K562 (cell line): ENCODE measurements at regions not wholly inside any gene's neighbourhood (a gene's known extent, or its start where the extent isn't known, plus 50 kb on each side); places are given as distances from the start of the nearest gene placed in this dataset.

Experiments used
- ATAC-seq: fragments of 200-7000 bp; cut with Tn5 transposase; 3 replicates; pipeline ENCODE4 v1.9.1; 2020; ENCODE audit warnings: moderate library complexity
- BruUV-seq: library from RNA; stranded (reverse); fragments of 400-500 nt; replicated peaks from 2 replicates; lab custom pipeline; 2021; lab: Mats Ljungman, UMichigan
- CTCF ChIA-PET: fragments of 300-600 bp; formaldehyde crosslinking; extraction: SDS; loops from one replicate; lab custom pipeline; 2021; ENCODE audit warnings: low intra/inter-chr PET ratio; lab: Yijun Ruan, JAX
- POLR2A ChIA-PET: fragments of 300-600, 350-650 bp; sonication (Branson Sonifier 250); formaldehyde crosslinking; extraction: SDS; loops from one replicate; lab custom pipeline; 2021; ENCODE audit warnings: antibody characterized with exemption, inconsistent platforms; lab: Yijun Ruan, JAX
- DNase-seq, 4 experiments: peaks; one replicate each; pipeline versions ENCODE4 v3.0.0 to v3.0.0-alpha.2; 2011 to 2018; ENCODE audit warnings: low spot score in 3 of 4, mixed read lengths in 3 of 4; ENCODE audit errors: extremely low read depth in 1 of 4
- FAIRE-seq: peaks from 2 replicates; lab custom pipeline; 2011; peaks lifted over from hg19 to GRCh38; lab: Jason Lieb, UNC
- H2AFZ ChIP-seq: 2 replicates; pipeline ENCODE4 v1.6.0; 2011; ENCODE audit warnings: low read depth, low read length, control low read depth, inconsistent platforms
- H3K27ac ChIP-seq: fragments of 200-600 bp; 3 replicates; pipeline ENCODE4 v1.8.0; 2011; ENCODE audit warnings: low read depth, mild to moderate bottlenecking, control low read depth, inconsistent platforms, low read length, moderate library complexity, mixed read lengths; ENCODE audit errors: extremely low read depth
- H3K27me3 ChIP-seq, 2 experiments: fragments of 300-600 bp in 1 of 2; 2 replicates in 1 of 2; 3 replicates in 1 of 2; pipeline versions ENCODE4 v1.6.0 to v1.8.0; 2011; ENCODE audit warnings: inconsistent platforms in 2 of 2, low read length in 2 of 2, mild to moderate bottlenecking in 1 of 2, mixed read lengths in 1 of 2, moderate library complexity in 1 of 2; ENCODE audit not compliant: control insufficient read depth in 2 of 2, insufficient read depth in 2 of 2
- H3K36me3 ChIP-seq: fragments of 300-600 bp; 3 replicates; pipeline ENCODE4 v1.8.0; 2011; ENCODE audit warnings: mild to moderate bottlenecking, low read length, inconsistent platforms; ENCODE audit not compliant: control insufficient read depth, insufficient read depth
- H3K4me1 ChIP-seq, 2 experiments: fragments of 200-600 bp in 1 of 2; replicated peaks in 1 of 2; 2 replicates in 1 of 2; 3 replicates in 1 of 2; pipeline versions ENCODE4 v1.5.1 to v1.8.0; 2011; ENCODE audit warnings: inconsistent platforms in 2 of 2, low read length in 2 of 2, mild to moderate bottlenecking in 1 of 2, mixed read lengths in 1 of 2, moderate library complexity in 1 of 2; ENCODE audit not compliant: control insufficient read depth in 2 of 2, insufficient read depth in 2 of 2
- H3K4me2 ChIP-seq: 2 replicates; pipeline ENCODE4 v1.6.1; 2011; ENCODE audit warnings: low read length, control low read depth, inconsistent platforms, mixed read lengths; ENCODE audit not compliant: insufficient read depth
- H3K4me3 ChIP-seq: fragments of 200-600 bp; sonication (generic), shearing (Covaris generic); 2 replicates; pipeline ENCODE4 v1.5.1; 2016; ENCODE audit warnings: control low read depth, inconsistent platforms
- H3K79me2 ChIP-seq: fragments of 200-600 bp; 3 replicates; pipeline ENCODE4 v1.8.0; 2011; ENCODE audit warnings: low read length, inconsistent platforms; ENCODE audit not compliant: control insufficient read depth, insufficient read depth
- H3K9ac ChIP-seq, 2 experiments: 2 replicates each; pipeline versions ENCODE4 v1.6.0 to v1.6.1; 2011; ENCODE audit warnings: low read depth in 2 of 2, low read length in 2 of 2, control low read depth in 1 of 2, inconsistent platforms in 1 of 2, mild to moderate bottlenecking in 1 of 2, mixed read lengths in 1 of 2; ENCODE audit not compliant: insufficient read depth in 1 of 2
- H3K9me1 ChIP-seq: one replicate; pipeline ENCODE4 v1.6.0; 2011; ENCODE audit warnings: inconsistent platforms, mild to moderate bottlenecking, low read length, moderate library complexity; ENCODE audit not compliant: control insufficient read depth, insufficient read depth
- H3K9me3 ChIP-seq: replicated peaks from 2 replicates; pipeline ENCODE4 v1.5.1; 2011; ENCODE audit warnings: low read depth, low read length, inconsistent platforms; ENCODE audit not compliant: control insufficient read depth, insufficient read depth
- H4K20me1 ChIP-seq: replicated peaks from 2 replicates; pipeline ENCODE4 v1.6.1; 2011; ENCODE audit warnings: low read length, inconsistent platforms, mixed read lengths; ENCODE audit not compliant: control insufficient read depth, insufficient read depth
- BRD9 ChIP-seq: fragments of 450-650 bp; IDR thresholded peaks from 2 replicates; pipeline ENCODE4 v1.6.1; 2018; ENCODE audit warnings: low read depth; ENCODE audit not compliant: partially characterized antibody
- CHD1 ChIP-seq: fragments of 200-600 bp; sonication (generic); IDR thresholded peaks from one replicate; pipeline ENCODE4 v1.6.1; 2012; ENCODE audit warnings: mild to moderate bottlenecking, moderate library complexity, low read length, inconsistent platforms
- CREB3 ChIP-seq: fragments of 450-650 bp; conservative IDR thresholded peaks from 2 replicates; pipeline ENCODE4 v1.6.1; 2016; ENCODE audit warnings: missing genetic modification characterization, low read depth, mild to moderate bottlenecking, missing compliant biosample characterization, moderate library complexity
- HMGXB4 ChIP-seq: sonication (generic); formaldehyde crosslinking; IDR thresholded peaks from 2 replicates; pipeline ENCODE4 v1.8.1; 2023; ENCODE audit warnings: mild to moderate bottlenecking, missing genetic modification reagents
- IRF9 ChIP-seq: fragments of 450-650 bp; IDR thresholded peaks from 2 replicates; pipeline ENCODE4 v1.6.1; 2016; ENCODE audit warnings: missing biosample characterization, missing genetic modification characterization
- MXD1 ChIP-seq: fragments of 250-450 bp; sonication (Bioruptor Pico); IDR thresholded peaks from 2 replicates; pipeline ENCODE4 v1.8.0; 2021; ENCODE audit warnings: borderline replicate concordance, mild to moderate bottlenecking, moderate library complexity; ENCODE audit not compliant: poor library complexity, severe bottlenecking
- NFIC ChIP-seq: fragments of 450-650 bp; IDR thresholded peaks from 2 replicates; pipeline ENCODE4 v1.6.1; 2017; ENCODE audit warnings: mild to moderate bottlenecking, inconsistent platforms
- PTTG1 ChIP-seq: fragments of 450-650 bp; IDR thresholded peaks from 2 replicates; pipeline ENCODE4 v1.6.1; 2016; ENCODE audit warnings: low read depth, mild to moderate bottlenecking, missing genetic modification characterization, missing compliant biosample characterization
- SAFB ChIP-seq: fragments of 200-400 bp; formaldehyde crosslinking; IDR thresholded peaks from 2 replicates; pipeline ENCODE4 v1.6.1; 2017; ENCODE audit warnings: low read depth, low read length, borderline replicate concordance
- SMAD3 ChIP-seq: fragments of 450-650 bp; formaldehyde crosslinking; conservative IDR thresholded peaks from 2 replicates; pipeline ENCODE4 v1.4.0; 2020; ENCODE audit warnings: mild to moderate bottlenecking
- SPI1 ChIP-seq: IDR thresholded peaks from 2 replicates; pipeline ENCODE4 v1.6.1; 2011; ENCODE audit warnings: low read depth, low read length, control low read depth, borderline replicate concordance
- TBL1XR1 ChIP-seq, 2 experiments: IDR thresholded peaks; 2 replicates each; pipeline ENCODE4 v1.6.1; 2012; ENCODE audit warnings: improper control_type of control experiment in 2 of 2, low read length in 2 of 2, mild to moderate bottlenecking in 1 of 2
- TBP ChIP-seq: optimal IDR thresholded peaks from 2 replicates; pipeline ENCODE3; 2011; ENCODE audit warnings: low read depth, low read length, improper control_type of control experiment
- THAP12 ChIP-seq: fragments of 250-450 bp; sonication (Bioruptor Pico); IDR thresholded peaks from 2 replicates; pipeline ENCODE4 v1.9.0; 2021; ENCODE audit warnings: mild to moderate bottlenecking, inconsistent platforms
- ZBED1 ChIP-seq: IDR thresholded peaks from 2 replicates; pipeline ENCODE4 v1.6.1; 2014
- ZFPM2 ChIP-seq: fragments of 250-450 bp; sonication (Bioruptor Pico); IDR thresholded peaks from 2 replicates; pipeline ENCODE4 v1.5.1; 2022; ENCODE audit warnings: mild to moderate bottlenecking
- ZNF324 ChIP-seq: fragments of 250-450 bp; sonication (Bioruptor Pico); IDR thresholded peaks from 2 replicates; pipeline ENCODE4 v1.4.0; 2020; ENCODE audit warnings: mild to moderate bottlenecking
- ZNF76 ChIP-seq: fragments of 250-450 bp; sonication (Bioruptor Pico); IDR thresholded peaks from 2 replicates; pipeline ENCODE4 v1.4.0; 2020; ENCODE audit warnings: mild to moderate bottlenecking, moderate library complexity, borderline replicate concordance
- WGBS: fragments of 100-300 bp; shearing (Covaris generic); methylation state at CpG from one replicate; pipeline ENCODE4 v1.1.6; 2016; ENCODE audit warnings: low coverage, mixed read lengths; ENCODE audit not compliant: insufficient coverage; ENCODE audit errors: missing lambda C conversion rate; 5-methylcytosine and 5-hydroxymethylcytosine counted together
- in situ Hi-C: fragments of 300-500 bp; cut with MboI; formaldehyde crosslinking; loops from 4 replicates; pipeline ENCODE4 v1.15.0; 2018; ENCODE audit warnings: inconsistent platforms, mixed read lengths
- intact Hi-C: fragments of 100-400 bp; cut with micrococcal nuclease; formaldehyde crosslinking; loops from 2 replicates; pipeline ENCODE4 v1.14.2; 2022

GRCh38 chr9:87013490-87013889, 66.2 kb upstream of the GAS1 start:
- CTCF ChIA-PET = no interaction called here
- no peaks in the 10 kb centered on the region for H3K9me1 ChIP-seq
- DNase-seq = no peak
- no peaks in the 10 kb centered on the region for H3K36me3 ChIP-seq
- no peak overlapping the region for H3K9ac ChIP-seq
- no peak for FAIRE-seq
- no peaks in the 10 kb centered on the region for H4K20me1 ChIP-seq
- ATAC-seq = no peak
- POLR2A ChIA-PET = no interaction called here
- in situ Hi-C loops = no loop called here
- WGBS = 0% methylated on average over 3 of the region's 3 CpGs
- no peaks in the 10 kb centered on the region for H3K9me3 ChIP-seq
- H3K4me2 ChIP-seq = no peak overlapping the region
- no peaks in the 10 kb centered on the region for H3K79me2 ChIP-seq
- peaks cover 0 to 6% of the 10 kb centered on the region in 2 experiments; a peak in 4 of 5 replicates for H3K27me3 ChIP-seq
- H3K4me1 ChIP-seq = no peaks in the 10 kb centered on the region
- BruUV-seq = no TSS peak
- H3K4me3 ChIP-seq = no peak overlapping the region
- no peak overlapping the region for H3K27ac ChIP-seq
- intact Hi-C loops = no loop called here
- no peak overlapping the region for H2AFZ ChIP-seq
- TF ChIP-seq BRD9 (no peak), NFIC (no peak), ZNF76 (CRISPR knock-in tag) (no peak), MXD1 (CRISPR knock-in tag) (no peak), THAP12 (CRISPR knock-in tag) (no peak), ZBED1 (no peak), TBP (no peak), ZNF324 (CRISPR knock-in tag) (no peak), SPI1 (no peak), ZFPM2 (no peak), CHD1 (no peak), TBL1XR1 (IDR thresholded peaks at IDR 0.05; ENCODE audit: low read length in 2 of 2) (no peak), SMAD3 (CRISPR knock-in tag) (no peak), HMGXB4 (CRISPR knock-in tag) (no peak), PTTG1 (tag) (no peak), CREB3 (tag) (no peak), IRF9 (tag) (no peak), SAFB (no peak)
